Endothelial cell of umbilical vein (primary cell): ENCODE measurements at regions not wholly inside any gene's neighbourhood (a gene's known extent, or its start where the extent isn't known, plus 50 kb on each side); places are given as distances from the start of the nearest gene placed in this dataset.

ENCODE experiments used
- EZH2 ChIP-seq: IDR thresholded peaks from 2 replicates; pipeline ENCODE4 v1.6.1; 2012; ENCODE audit warnings: borderline replicate concordance, low read depth, mild to moderate bottlenecking, moderate library complexity, low read length, inconsistent platforms; ENCODE audit not compliant: severe bottlenecking
- FOS ChIP-seq: IDR thresholded peaks from 2 replicates; pipeline ENCODE4 v1.6.1; 2011; ENCODE audit warnings: mild to moderate bottlenecking, low read length, moderate library complexity, borderline replicate concordance; ENCODE audit not compliant: insufficient read depth
- JUN ChIP-seq: IDR thresholded peaks from 2 replicates; pipeline ENCODE4 v1.6.1; 2011; ENCODE audit warnings: borderline replicate concordance, low read depth; ENCODE audit not compliant: insufficient read length, insufficient read depth
- MAX ChIP-seq: IDR thresholded peaks from 2 replicates; pipeline ENCODE4 v1.6.1; 2011; ENCODE audit not compliant: insufficient read depth, insufficient read length
- POLR2A ChIP-seq: IDR thresholded peaks from 2 replicates; pipeline ENCODE4 v1.6.1; 2012; ENCODE audit warnings: low read depth, mild to moderate bottlenecking, control low read depth, low read length
- POLR2AphosphoS5 ChIP-seq: IDR thresholded peaks from 2 replicates; pipeline ENCODE4 v1.6.1; 2012; ENCODE audit warnings: low read depth, mild to moderate bottlenecking, control low read depth, low read length, moderate library complexity; ENCODE audit not compliant: insufficient read depth
- TF ChIP-seq, protein P1 (sequence below), 2 donors: IDR thresholded peaks; 1 replicate in 1 of 2; 2 replicates in 1 of 2; pipeline ENCODE4 v1.5.1; 2011; ENCODE audit warnings: low read length in 2 of 2, mild to moderate bottlenecking in 2 of 2, moderate library complexity in 2 of 2, control low read depth in 1 of 2, inconsistent platforms in 1 of 2, low read depth in 1 of 2; ENCODE audit not compliant: insufficient read depth in 1 of 2; ENCODE audit errors: extremely low read depth in 1 of 2

- TF ChIP-seq POLR2A = no peak
- TF ChIP-seq, protein P1, sequence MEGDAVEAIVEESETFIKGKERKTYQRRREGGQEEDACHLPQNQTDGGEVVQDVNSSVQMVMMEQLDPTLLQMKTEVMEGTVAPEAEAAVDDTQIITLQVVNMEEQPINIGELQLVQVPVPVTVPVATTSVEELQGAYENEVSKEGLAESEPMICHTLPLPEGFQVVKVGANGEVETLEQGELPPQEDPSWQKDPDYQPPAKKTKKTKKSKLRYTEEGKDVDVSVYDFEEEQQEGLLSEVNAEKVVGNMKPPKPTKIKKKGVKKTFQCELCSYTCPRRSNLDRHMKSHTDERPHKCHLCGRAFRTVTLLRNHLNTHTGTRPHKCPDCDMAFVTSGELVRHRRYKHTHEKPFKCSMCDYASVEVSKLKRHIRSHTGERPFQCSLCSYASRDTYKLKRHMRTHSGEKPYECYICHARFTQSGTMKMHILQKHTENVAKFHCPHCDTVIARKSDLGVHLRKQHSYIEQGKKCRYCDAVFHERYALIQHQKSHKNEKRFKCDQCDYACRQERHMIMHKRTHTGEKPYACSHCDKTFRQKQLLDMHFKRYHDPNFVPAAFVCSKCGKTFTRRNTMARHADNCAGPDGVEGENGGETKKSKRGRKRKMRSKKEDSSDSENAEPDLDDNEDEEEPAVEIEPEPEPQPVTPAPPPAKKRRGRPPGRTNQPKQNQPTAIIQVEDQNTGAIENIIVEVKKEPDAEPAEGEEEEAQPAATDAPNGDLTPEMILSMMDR (IDR thresholded peaks at IDR 0.05; ENCODE audit: extremely low read depth in 1 of 2, insufficient read depth in 1 of 2, low read depth in 1 of 2, low read length in 2 of 2) = no peak
- no peak for TF ChIP-seq FOS
- no peak for TF ChIP-seq MAX
- TF ChIP-seq POLR2AphosphoS5 = no peak
- no peak for TF ChIP-seq EZH2
- TF ChIP-seq JUN = no peak
These were observed 115.0 kb upstream of the TPRG1 start for GRCh38 chr3:189056646-189057335.
